BE2C (cell line): ENCODE measurements at regions not wholly inside any gene's neighbourhood (a gene's known extent, or its start where the extent isn't known, plus 50 kb on each side); places are given as distances from the start of the nearest gene placed in this dataset.

ENCODE experiments used
- DNase-seq: peaks from one replicate; pipeline ENCODE4 v3.0.0-alpha.2; 2020
- H3K27me3 ChIP-seq: fragments of 250-450 bp; sonication (Bioruptor Pico); 2 replicates; pipeline ENCODE4 v1.5.1; 2020; ENCODE audit warnings: mild to moderate bottlenecking
- H3K36me3 ChIP-seq: fragments of 250-450 bp; sonication (Bioruptor Pico); 2 replicates; pipeline ENCODE4 v1.5.1; 2020; ENCODE audit warnings: mild to moderate bottlenecking
- H3K4me1 ChIP-seq: fragments of 250-450 bp; sonication (Bioruptor Pico); 2 replicates; pipeline ENCODE4 v1.5.1; 2020
- H3K4me3 ChIP-seq: 2 replicates; pipeline ENCODE4 v1.5.1; 2011; ENCODE audit warnings: low read depth, low read length
- H3K9me3 ChIP-seq: fragments of 250-450 bp; sonication (Bioruptor Pico); 2 replicates; pipeline ENCODE4 v1.5.1; 2020
- CTCF ChIP-seq: IDR thresholded peaks from 2 replicates; pipeline ENCODE4 v1.5.1; 2012; ENCODE audit warnings: mild to moderate bottlenecking, low read depth, low read length

GRCh38 chr5:147169901-147170300 is 64.9 kb upstream of the STK32A start:
- Histone ChIP-seq H3K9me3 (no peaks in the 10 kb centered on the region), H3K27me3 (no peaks in the 10 kb centered on the region), H3K4me1 (no peaks in the 10 kb centered on the region; the same call in 1 of the 2 replicates), H3K36me3 (no peaks in the 10 kb centered on the region), H3K4me3 (no peak overlapping the region)
- no peak for DNase-seq
- TF ChIP-seq CTCF: no peak

GRCh38 chr5:147170603-147171002 is 64.2 kb upstream of the STK32A start:
- Histone ChIP-seq H3K27me3 (no peaks in the 10 kb centered on the region), H3K4me1 (no peaks in the 10 kb centered on the region; the same call in 1 of the 2 replicates), H3K36me3 (no peaks in the 10 kb centered on the region), H3K9me3 (no peaks in the 10 kb centered on the region), H3K4me3 (no peak overlapping the region)
- no peak for TF ChIP-seq CTCF
- no peak for DNase-seq

- Histone ChIP-seq H3K36me3 (no peaks in the 10 kb centered on the region), H3K4me1 (no peaks in the 10 kb centered on the region; the same call in 1 of the 2 replicates), H3K4me3 (no peak overlapping the region), H3K9me3 (no peaks in the 10 kb centered on the region), H3K27me3 (no peaks in the 10 kb centered on the region)
- no peak for TF ChIP-seq CTCF
- DNase-seq: no peak
Measured at GRCh38 chr5:147174671-147175265, 60.1 kb upstream of the STK32A start.

- H3K36me3 ChIP-seq: no peaks in the 10 kb centered on the region
- TF ChIP-seq CTCF: no peak
- H3K27me3 ChIP-seq: no peaks in the 10 kb centered on the region
- H3K9me3 ChIP-seq: no peaks in the 10 kb centered on the region
- DNase-seq: no peak
- no peaks in the 10 kb centered on the region for H3K4me1 ChIP-seq
- no peak overlapping the region for H3K4me3 ChIP-seq
Measured at GRCh38 chr5:147175516-147176097, 59.2 kb upstream of the STK32A start.

- no peak for TF ChIP-seq CTCF
- no peak for DNase-seq
- Histone ChIP-seq H3K4me3 (no peak overlapping the region), H3K36me3 (no peaks in the 10 kb centered on the region), H3K27me3 (no peaks in the 10 kb centered on the region), H3K9me3 (no peaks in the 10 kb centered on the region), H3K4me1 (no peaks in the 10 kb centered on the region)
Measured at GRCh38 chr5:147176422-147176821, 58.4 kb upstream of the STK32A start.

GRCh38 chr5:147177125-147177840 is 57.5 kb upstream of the STK32A start:
- DNase-seq: no peak
- no peak for TF ChIP-seq CTCF
- Histone ChIP-seq H3K9me3 (no peaks in the 10 kb centered on the region), H3K4me3 (no peak overlapping the region), H3K27me3 (no peaks in the 10 kb centered on the region), H3K36me3 (no peaks in the 10 kb centered on the region), H3K4me1 (no peaks in the 10 kb centered on the region)
